Small intestine (tissue), 7 donors: ENCODE measurements at regions not wholly inside any gene's neighbourhood (a gene's known extent, or its start where the extent isn't known, plus 50 kb on each side); places are given as distances from the start of the nearest gene placed in this dataset.
"Not testable (repeated sequence)": the region's sequence is repeated elsewhere in the genome, so short reads cannot be mapped to it uniquely, and the experiment has no call there.

Experiments used
- DNase-seq, 2 donors: peaks; one replicate each; pipeline versions ENCODE4 v3.0.0 to v3.0.0-alpha.2; 2013
- FAIRE-seq: peaks from 2 replicates; lab custom pipeline; 2012; peaks lifted over from hg19 to GRCh38; lab: Jason Lieb, UNC
- H3K27ac ChIP-seq, 3 donors: one replicate each; pipeline ENCODE4 v1.5.1; 2013; ENCODE audit warnings: low read length in 2 of 3, mild to moderate bottlenecking in 2 of 3, control low read depth in 1 of 3, inconsistent platforms in 1 of 3, low read depth in 1 of 3, moderate library complexity in 1 of 3
- H3K27me3 ChIP-seq, 3 donors: one replicate each; pipeline ENCODE4 v1.6.1; 2013; ENCODE audit warnings: low read length in 3 of 3, inconsistent platforms in 1 of 3; ENCODE audit not compliant: control insufficient read depth in 3 of 3, insufficient read depth in 3 of 3
- H3K36me3 ChIP-seq, 3 donors: one replicate each; pipeline ENCODE4 v1.6.1; 2013; ENCODE audit warnings: low read length in 3 of 3, inconsistent platforms in 1 of 3, low read depth in 1 of 3, mild to moderate bottlenecking in 1 of 3, moderate library complexity in 1 of 3; ENCODE audit not compliant: control insufficient read depth in 3 of 3, insufficient read depth in 2 of 3
- H3K4me1 ChIP-seq, 3 donors: one replicate each; pipeline ENCODE4 v1.6.1; 2013; ENCODE audit warnings: low read length in 2 of 3, inconsistent platforms in 1 of 3, low read depth in 1 of 3, mild to moderate bottlenecking in 1 of 3, moderate library complexity in 1 of 3; ENCODE audit not compliant: control insufficient read depth in 3 of 3, insufficient read depth in 2 of 3
- H3K4me3 ChIP-seq, 3 donors: one replicate each; pipeline ENCODE4 v1.5.1; 2013; ENCODE audit warnings: low read length in 3 of 3, control low read depth in 1 of 3, inconsistent platforms in 1 of 3, low read depth in 1 of 3, mild to moderate bottlenecking in 1 of 3, moderate library complexity in 1 of 3
- H3K9me3 ChIP-seq, 2 donors: one replicate each; pipeline ENCODE4 v1.6.1; 2013; ENCODE audit warnings: low read depth in 1 of 2, low read length in 1 of 2; ENCODE audit not compliant: control insufficient read depth in 2 of 2, insufficient read depth in 1 of 2
- WGBS, 3 donors: extraction: QIAGEN DNeasy Blood & Tissue Kit; methylation state at CpG; one replicate each; pipeline ENCODE4 v1.1.7; 2013; 5-methylcytosine and 5-hydroxymethylcytosine counted together
- donor health status: healthy with polysubstance abuse.
- donor health status: control.
- donor health status: control.
- donor health status: Bipolar disorder and iron deficiency.
- donor health status: healthy.

- not testable (repeated sequence) for H3K27me3 ChIP-seq, H3K36me3 ChIP-seq, H3K9me3 ChIP-seq, H3K27ac ChIP-seq, H3K4me1 ChIP-seq, DNase-seq, H3K4me3 ChIP-seq, FAIRE-seq
- WGBS, 3 donors, result 65 to 76% (median 74%) methylated on average over 2 of the region's 2 CpGs
Measured at GRCh38 chr9:94413665-94414064, 85.2 kb upstream of the NUTM2F start.

- not testable (repeated sequence) for H3K9me3 ChIP-seq, FAIRE-seq, DNase-seq, H3K36me3 ChIP-seq, H3K4me3 ChIP-seq, H3K27ac ChIP-seq, H3K4me1 ChIP-seq, H3K27me3 ChIP-seq
- 84 to 87% (median 84%) methylated on average over 5 of the region's 5 CpGs for WGBS, 3 donors
Measured at GRCh38 chr9:94415111-94415510, 86.7 kb upstream of the NUTM2F start.

DNA sequence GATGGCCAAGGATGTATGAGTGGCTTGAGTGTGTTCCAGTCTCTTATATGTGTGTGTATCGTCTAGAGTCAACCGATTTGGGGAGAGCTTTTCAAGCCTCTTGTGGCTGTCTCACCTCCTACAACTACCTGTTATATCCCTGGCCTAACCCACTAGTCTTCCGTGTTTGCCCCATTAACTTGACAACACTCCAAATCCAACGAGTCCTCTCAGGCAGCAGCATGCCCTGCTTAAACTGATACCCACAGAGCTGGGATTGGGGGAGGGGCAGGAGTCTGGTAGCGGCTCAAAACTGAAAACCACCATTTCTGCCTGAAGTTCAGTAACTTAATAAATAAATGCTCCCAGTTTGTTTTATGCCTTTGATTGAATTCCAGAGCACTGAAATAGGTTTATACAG lies 91.7 kb upstream of the NUTM2F start:
- WGBS, 3 donors, result 59 to 66% (median 64%) methylated on average over 5 of the region's 5 CpGs

DNA sequence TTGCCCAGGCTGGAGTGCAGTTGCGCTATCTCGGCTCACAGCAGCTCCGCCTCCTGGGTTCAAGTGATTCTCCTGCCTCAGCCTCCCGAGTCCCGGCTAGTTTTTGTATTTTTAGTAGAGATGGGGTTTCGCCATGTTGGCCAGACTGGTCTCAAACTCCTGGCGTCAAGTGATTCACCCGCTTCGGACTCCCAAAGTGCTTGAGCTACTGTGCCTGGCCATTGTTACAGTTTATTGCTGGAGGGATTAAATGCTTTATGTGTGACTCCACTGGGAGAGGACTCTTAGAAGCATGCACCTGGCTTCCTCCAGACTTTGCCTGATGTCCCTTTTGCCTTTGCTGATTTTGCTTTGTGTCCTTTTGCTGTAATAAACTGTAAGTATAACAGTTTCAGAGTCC lies 93.5 kb upstream of the NUTM2F start:
- H3K27ac ChIP-seq, DNase-seq, H3K4me1 ChIP-seq, H3K36me3 ChIP-seq, H3K4me3 ChIP-seq, FAIRE-seq, H3K27me3 ChIP-seq, H3K9me3 ChIP-seq: not testable (repeated sequence)
- 95 to 96% (median 96%) methylated on average over 9 of the region's 9 CpGs for WGBS, 3 donors

More for the DNA sequence above, 91.7 kb upstream of the NUTM2F start:
- not testable (repeated sequence) for H3K27me3 ChIP-seq, H3K36me3 ChIP-seq, H3K4me3 ChIP-seq, DNase-seq, H3K4me1 ChIP-seq, H3K27ac ChIP-seq, FAIRE-seq, H3K9me3 ChIP-seq

DNA sequence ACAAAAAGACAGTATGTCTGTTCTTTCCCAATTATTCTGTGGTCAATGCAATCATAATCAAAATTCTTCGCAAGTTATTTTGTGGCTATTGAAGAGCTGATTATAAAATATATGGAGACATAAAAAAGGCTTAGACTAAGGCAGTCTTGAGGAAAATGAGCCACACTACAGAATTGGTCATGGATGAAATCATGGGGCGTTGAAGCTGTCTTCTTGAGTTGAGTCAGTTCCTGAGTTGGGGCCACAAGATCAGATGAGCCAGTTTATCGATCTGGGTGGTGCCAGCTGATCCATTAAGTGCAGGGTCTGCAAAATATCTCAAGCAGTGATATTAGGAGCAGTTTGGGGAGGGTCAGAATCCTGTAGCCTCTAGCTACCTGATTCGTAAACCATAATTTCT lies 96.9 kb upstream of the NUTM2F start:
- not testable (repeated sequence) for H3K9me3 ChIP-seq, H3K4me3 ChIP-seq, H3K36me3 ChIP-seq, H3K27ac ChIP-seq, FAIRE-seq, H3K27me3 ChIP-seq, H3K4me1 ChIP-seq, DNase-seq
- WGBS, 3 donors, result 79 to 89% (median 87%) methylated on average over 2 to 4 of the region's 4 CpGs

GRCh38 chr9:94437128-94437527 lies 108.7 kb upstream of the NUTM2F start:
- H3K36me3 ChIP-seq, H3K27me3 ChIP-seq, H3K27ac ChIP-seq, DNase-seq, H3K9me3 ChIP-seq, FAIRE-seq, H3K4me3 ChIP-seq, H3K4me1 ChIP-seq: not testable (repeated sequence)
- no CpG with 5 or more reads among the region's 2 CpGs for WGBS, 3 donors

- H3K27ac ChIP-seq, H3K36me3 ChIP-seq, DNase-seq, FAIRE-seq, H3K27me3 ChIP-seq, H3K9me3 ChIP-seq, H3K4me1 ChIP-seq, H3K4me3 ChIP-seq: not testable (repeated sequence)
- no CpG with 5 or more reads among the region's 1 CpG for WGBS, 3 donors
Measured at GRCh38 chr9:94438336-94438735, 109.9 kb upstream of the NUTM2F start.

- H3K27ac ChIP-seq, H3K4me3 ChIP-seq, FAIRE-seq, H3K27me3 ChIP-seq, DNase-seq, H3K9me3 ChIP-seq, H3K4me1 ChIP-seq, H3K36me3 ChIP-seq: not testable (repeated sequence)
- 11 to 50% (median 20%) methylated on average over 1 of the region's 1 CpG for WGBS, 3 donors
Measured at GRCh38 chr9:94441146-94441545, 112.7 kb upstream of the NUTM2F start.

GRCh38 chr9:94441796-94442195 lies 113.1 kb upstream of the PCAT7 start:
- Histone ChIP-seq H3K27ac (no peak overlapping the region), H3K27me3 (no peaks in the 10 kb centered on the region), H3K9me3 (no peaks in the 10 kb centered on the region), H3K4me1 (no peaks in the 10 kb centered on the region), H3K4me3 (no peak overlapping the region), H3K36me3 (peaks cover 2 to 6% (median 5%) of the 10 kb centered on the region in 3 donors)
- FAIRE-seq, result no peak
- 89 to 98% (median 94%) methylated on average over 2 of the region's 2 CpGs for WGBS, 3 donors
- DNase-seq, result no peak
